GM18858 (cell line): ENCODE measurements at regions not wholly inside any gene's neighbourhood (a gene's known extent, or its start where the extent isn't known, plus 50 kb on each side); places are given as distances from the start of the nearest gene placed in this dataset.
A peak's percentile ranks its signal among the peaks of the same experiment; 100 is the strongest.

ENCODE experiments used
- ATAC-seq: cut with Tn5 transposase; IDR thresholded peaks from one replicate; pipeline ENCODE4 v1.9.1; 2021; ENCODE audit not compliant: unreplicated experiment

- no peak for ATAC-seq
These were observed 767.5 kb upstream of the ROBO1 start for GRCh38 chr3:80535286-80535685.

DNA sequence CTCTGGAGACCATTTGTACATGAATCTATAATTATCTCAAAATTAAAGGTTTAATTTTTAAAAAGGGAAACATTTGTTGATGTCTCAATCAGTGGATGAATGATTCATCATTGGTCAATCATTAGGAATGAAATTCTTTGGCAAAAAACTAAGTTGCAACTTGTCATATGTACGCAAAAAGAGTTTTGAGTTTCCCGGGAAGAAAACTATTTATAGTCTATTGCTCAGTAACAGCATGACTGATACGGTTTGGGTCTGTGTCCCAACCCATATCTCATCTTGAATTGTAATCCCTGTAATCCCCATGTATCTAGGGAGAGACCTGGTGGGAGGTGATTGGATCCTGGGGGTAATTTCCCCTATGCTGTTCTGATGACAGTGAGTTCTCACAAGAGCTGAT lies 765.8 kb upstream of the ROBO1 start:
- ATAC-seq: no peak

- ATAC-seq: no peak
These were observed 758.4 kb upstream of the ROBO1 start for GRCh38 chr3:80526153-80526552.

DNA sequence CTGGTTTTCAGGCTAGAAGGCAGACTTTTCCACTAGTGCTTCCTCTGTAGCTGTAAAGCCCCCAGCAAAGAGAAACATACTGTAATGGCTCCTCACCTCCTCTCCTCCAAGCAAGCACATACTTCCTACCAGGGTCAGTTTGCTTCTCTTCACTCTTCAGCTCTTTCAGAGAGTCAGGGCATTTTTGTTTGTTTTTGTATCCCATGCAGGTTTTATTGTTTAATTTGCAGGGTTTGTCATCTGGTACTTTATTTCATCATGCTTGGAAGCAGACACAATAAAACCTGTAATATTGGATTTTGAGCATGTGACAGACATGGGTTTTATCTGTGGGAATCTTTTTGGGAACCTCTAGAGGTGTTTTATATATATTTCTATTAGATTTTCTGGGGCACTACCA lies 753.3 kb upstream of the ROBO1 start:
- ATAC-seq: no peak

GRCh38 chr3:80519436-80519835 lies 751.6 kb upstream of the ROBO1 start:
- no peak for ATAC-seq

DNA sequence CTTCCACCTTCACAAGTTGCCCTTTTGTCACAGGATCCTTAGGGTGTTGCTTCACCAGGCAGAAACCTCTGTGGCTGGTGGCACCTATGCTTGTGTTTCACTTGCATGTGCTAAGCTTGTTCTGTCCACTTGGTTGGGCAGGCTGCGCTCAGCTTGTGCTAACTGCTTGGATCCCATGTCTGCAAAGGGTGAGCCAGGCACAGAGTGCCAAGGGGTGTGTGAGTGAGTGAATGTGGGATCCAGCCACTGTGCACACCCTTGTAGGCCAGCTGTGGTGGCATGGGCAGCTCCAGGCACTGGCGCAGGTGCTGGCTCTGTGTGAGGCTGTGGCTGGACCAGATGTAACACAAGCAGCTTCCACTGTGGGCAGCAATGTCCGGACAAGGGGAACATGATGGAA lies 728.7 kb upstream of the ROBO1 start:
- no peak for ATAC-seq

GRCh38 chr3:80492162-80492561 lies 724.4 kb upstream of the ROBO1 start:
- no peak for ATAC-seq

GRCh38 chr3:80472961-80473360 lies 705.2 kb upstream of the ROBO1 start:
- ATAC-seq: no peak

GRCh38 chr3:80472459-80472858 lies 704.7 kb upstream of the ROBO1 start:
- ATAC-seq: no peak

DNA sequence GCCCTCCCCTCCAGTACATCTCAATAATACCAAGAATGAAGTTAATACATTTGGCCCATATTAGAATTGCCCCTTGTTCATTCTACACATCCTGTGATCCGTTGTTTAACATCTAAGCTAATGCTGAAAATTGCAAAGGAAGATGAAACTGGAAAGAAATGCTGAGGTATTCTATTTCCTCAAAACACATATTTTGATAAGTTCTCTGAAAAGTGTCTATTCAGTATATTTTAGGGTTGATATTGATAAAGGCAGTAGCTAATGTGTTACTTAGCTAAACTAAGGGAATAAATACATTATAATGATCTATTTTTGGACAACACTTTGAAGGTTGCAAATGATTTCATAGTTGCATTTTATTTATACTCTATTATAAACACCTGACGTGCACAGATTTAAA lies 702.6 kb upstream of the ROBO1 start:
- no peak for ATAC-seq

GRCh38 chr3:80465746-80466145 lies 697.9 kb upstream of the ROBO1 start:
- ATAC-seq: no peak

DNA sequence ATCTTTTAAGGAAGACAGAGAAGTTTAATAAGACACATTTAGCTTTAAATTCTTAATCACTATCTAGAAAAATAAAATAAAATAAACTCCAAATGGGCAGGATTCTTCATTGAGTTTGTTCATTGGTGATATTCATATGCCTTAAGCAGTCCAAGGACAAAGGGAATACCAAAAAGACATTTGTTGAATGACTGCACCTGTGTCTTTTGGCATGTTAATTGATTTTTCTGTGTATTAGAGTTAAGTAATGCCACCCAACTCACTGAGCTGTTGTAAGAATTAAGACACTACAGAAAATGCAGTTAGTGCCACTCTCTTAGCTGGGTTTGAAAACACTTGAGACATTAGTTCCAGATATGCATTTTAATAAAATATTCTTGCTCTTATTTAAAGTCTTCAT lies 683.6 kb upstream of the ROBO1 start:
- no peak for ATAC-seq

GRCh38 chr3:80445641-80446040 lies 677.8 kb upstream of the ROBO1 start:
- no peak for ATAC-seq

DNA sequence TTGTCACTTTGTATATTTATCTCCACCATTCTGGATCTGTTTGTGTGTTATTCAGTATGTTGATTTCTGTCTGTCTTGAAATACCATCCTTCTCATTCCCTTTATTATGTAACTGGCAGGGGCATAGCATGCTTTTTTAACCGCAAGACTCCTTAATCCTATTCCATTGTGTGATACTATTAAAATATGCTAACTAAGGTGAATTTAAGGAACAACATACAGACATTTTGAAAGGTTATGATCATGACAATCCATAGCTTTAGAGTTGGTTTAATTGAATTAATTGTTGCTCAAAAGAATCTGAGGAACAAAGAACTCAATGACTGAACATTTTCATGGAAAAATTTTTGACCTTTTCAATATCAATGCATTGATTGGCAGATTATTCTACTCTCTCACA lies 677.3 kb upstream of the ROBO1 start:
- ATAC-seq: no peak

- ATAC-seq: no peak
These were observed 671.7 kb upstream of the ROBO1 start for GRCh38 chr3:80439490-80439889.

- ATAC-seq: no peak
These were observed 666.6 kb upstream of the ROBO1 start for GRCh38 chr3:80434366-80434765.

DNA sequence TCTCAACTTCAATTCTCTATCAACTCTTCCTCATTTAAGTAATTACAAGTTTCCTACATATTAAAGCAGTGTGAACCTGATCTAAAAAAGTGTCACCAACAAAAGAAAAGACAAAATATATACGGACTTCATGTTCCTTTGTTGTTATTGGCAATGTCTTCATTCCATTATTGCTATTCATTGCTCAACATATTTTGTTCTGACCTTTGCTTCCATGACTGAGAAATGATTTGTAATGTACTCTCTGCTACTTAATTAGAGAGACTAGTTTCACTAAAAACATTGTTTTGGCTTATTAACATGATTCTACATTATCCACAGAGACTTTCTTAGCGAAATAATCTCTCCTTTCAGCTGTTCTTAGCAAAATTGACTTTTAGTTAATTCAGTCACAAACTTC lies 657.2 kb upstream of the ROBO1 start:
- no peak for ATAC-seq

DNA sequence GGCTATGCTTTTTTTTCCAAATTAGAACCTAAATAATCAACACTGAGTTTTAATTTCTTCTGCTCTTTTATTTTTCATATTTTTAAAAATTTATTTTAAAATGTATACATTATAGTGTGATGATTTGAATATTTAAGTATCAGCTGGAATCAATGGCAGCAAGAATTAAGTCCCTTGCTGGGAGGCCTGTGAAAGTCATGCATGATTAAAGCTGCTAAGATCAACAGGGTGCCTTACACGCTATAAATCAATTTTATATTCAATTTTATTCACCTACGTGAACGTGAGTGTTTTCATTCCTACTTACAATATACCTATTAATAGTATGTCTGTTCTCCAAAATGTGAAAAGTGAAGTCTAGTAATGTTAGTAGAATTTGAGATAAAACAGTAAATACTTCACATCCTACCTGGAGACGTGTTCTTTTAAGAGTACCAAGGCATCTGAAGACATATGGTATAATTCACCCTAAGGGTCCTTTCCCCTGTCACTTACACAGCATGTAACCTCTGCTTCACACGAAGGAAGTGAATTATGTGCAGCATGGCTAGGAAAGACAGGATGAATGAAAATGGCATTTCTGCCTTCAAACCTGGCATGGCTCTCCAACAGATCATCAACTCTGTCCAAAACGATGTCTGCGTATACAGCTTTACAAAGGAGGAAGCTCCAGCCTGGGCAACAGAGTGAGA lies 640.4 kb upstream of the ROBO1 start:
- no peak for ATAC-seq

DNA sequence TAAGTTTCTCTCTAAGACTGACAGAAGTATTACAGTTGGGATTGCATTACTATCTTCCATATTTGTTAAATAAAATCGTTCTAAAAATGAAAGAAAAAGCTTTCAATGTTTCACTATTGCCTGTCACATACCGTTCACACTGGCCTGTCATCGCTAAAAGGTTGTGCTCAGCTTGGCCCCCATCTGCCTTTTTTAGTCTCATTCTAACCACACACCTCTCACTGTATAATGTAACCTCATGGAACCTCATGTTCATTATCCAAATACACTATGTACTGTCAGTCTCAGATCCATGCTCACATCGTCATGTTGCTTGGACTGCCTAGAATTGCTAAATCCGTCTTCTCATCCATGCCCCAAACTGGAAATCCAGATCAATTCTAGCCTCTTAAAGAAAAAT lies 637.8 kb upstream of the ROBO1 start:
- ATAC-seq: no peak

GRCh38 chr3:80395023-80395422 lies 627.2 kb upstream of the ROBO1 start:
- ATAC-seq: no peak

GRCh38 chr3:80391573-80391972 lies 623.8 kb upstream of the ROBO1 start:
- ATAC-seq: peak; percentile 68

GRCh38 chr3:80384811-80385210 lies 617.0 kb upstream of the ROBO1 start:
- ATAC-seq: no peak

GRCh38 chr3:80374423-80374822 lies 606.6 kb upstream of the ROBO1 start:
- no peak for ATAC-seq
